ENCODE measurements at regions not wholly inside any gene's neighbourhood (a gene's known extent, or its start where the extent isn't known, plus 50 kb on each side); places are given as distances from the start of the nearest gene placed in this dataset.

GRCh38 chr18:66826211-66826610 lies 222.3 kb upstream of the CDH19 start:
- no peak for TF ChIP-seq CTCF (IDR thresholded peaks at IDR 0.05; ENCODE audit: extremely low read depth, low read depth, low read length)
- no peaks in the 10 kb centered on the region for H3K79me2 ChIP-seq (ENCODE audit: insufficient read depth, low read length)
- H3K9me3 ChIP-seq (ENCODE audit: low read depth, low read length) = peaks cover 4% of the 10 kb centered on the region
- H4K20me1 ChIP-seq (ENCODE audit: insufficient read depth, low read length) = no peaks in the 10 kb centered on the region
- DNase-seq (ENCODE audit: insufficient read length, low spot score, missing footprints) = no peak
- no peaks in the 10 kb centered on the region for H3K4me1 ChIP-seq (ENCODE audit: insufficient read depth, low read length)
- H3K27me3 ChIP-seq (ENCODE audit: insufficient read depth, low read length) = no peaks in the 10 kb centered on the region
- H3K36me3 ChIP-seq (ENCODE audit: insufficient read depth, low read length) = no peaks in the 10 kb centered on the region
- no peak overlapping the region for H3K4me2 ChIP-seq (ENCODE audit: insufficient read depth, low read length)
- no peak overlapping the region for H3K4me3 ChIP-seq (ENCODE audit: insufficient read depth, low read length)
- H2AFZ ChIP-seq (ENCODE audit: low read length) = no peak overlapping the region
- no peak overlapping the region for H3K27ac ChIP-seq (ENCODE audit: low read depth, low read length)

GRCh38 chr18:66825347-66825746 lies 221.5 kb upstream of the CDH19 start:
- Histone ChIP-seq H3K27me3 (ENCODE audit: insufficient read depth, low read length) (no peaks in the 10 kb centered on the region), H3K9me3 (ENCODE audit: low read depth, low read length) (peaks cover 1% of the 10 kb centered on the region), H4K20me1 (ENCODE audit: insufficient read depth, low read length) (no peaks in the 10 kb centered on the region), H3K4me2 (ENCODE audit: insufficient read depth, low read length) (no peak overlapping the region), H2AFZ (ENCODE audit: low read length) (no peak overlapping the region), H3K79me2 (ENCODE audit: insufficient read depth, low read length) (no peaks in the 10 kb centered on the region), H3K4me1 (ENCODE audit: insufficient read depth, low read length) (no peaks in the 10 kb centered on the region), H3K4me3 (ENCODE audit: insufficient read depth, low read length) (no peak overlapping the region), H3K36me3 (ENCODE audit: insufficient read depth, low read length) (no peaks in the 10 kb centered on the region), H3K27ac (ENCODE audit: low read depth, low read length) (no peak overlapping the region)
- no peak for DNase-seq (ENCODE audit: insufficient read length, low spot score, missing footprints)
- no peak for TF ChIP-seq CTCF (IDR thresholded peaks at IDR 0.05; ENCODE audit: extremely low read depth, low read depth, low read length)

GRCh38 chr18:66819235-66819634 lies 215.3 kb upstream of the CDH19 start:
- no peaks in the 10 kb centered on the region for H4K20me1 ChIP-seq (ENCODE audit: insufficient read depth, low read length)
- no peaks in the 10 kb centered on the region for H3K27me3 ChIP-seq (ENCODE audit: insufficient read depth, low read length)
- no peaks in the 10 kb centered on the region for H3K36me3 ChIP-seq (ENCODE audit: insufficient read depth, low read length)
- H2AFZ ChIP-seq (ENCODE audit: low read length) = no peak overlapping the region
- H3K4me3 ChIP-seq (ENCODE audit: insufficient read depth, low read length) = no peak overlapping the region
- no peaks in the 10 kb centered on the region for H3K79me2 ChIP-seq (ENCODE audit: insufficient read depth, low read length)
- no peak overlapping the region for H3K27ac ChIP-seq (ENCODE audit: low read depth, low read length)
- DNase-seq (ENCODE audit: insufficient read length, low spot score, missing footprints) = no peak
- no peak for TF ChIP-seq CTCF (IDR thresholded peaks at IDR 0.05; ENCODE audit: extremely low read depth, low read depth, low read length)
- peaks cover 3% of the 10 kb centered on the region for H3K9me3 ChIP-seq (ENCODE audit: low read depth, low read length)
- no peak overlapping the region for H3K4me2 ChIP-seq (ENCODE audit: insufficient read depth, low read length)
- H3K4me1 ChIP-seq (ENCODE audit: insufficient read depth, low read length) = no peaks in the 10 kb centered on the region

GRCh38 chr18:66813138-66813537 lies 209.2 kb upstream of the CDH19 start:
- Histone ChIP-seq H3K4me3 (ENCODE audit: insufficient read depth, low read length) (no peak overlapping the region), H2AFZ (ENCODE audit: low read length) (no peak overlapping the region), H3K9me3 (ENCODE audit: low read depth, low read length) (peaks cover 2% of the 10 kb centered on the region), H3K79me2 (ENCODE audit: insufficient read depth, low read length) (no peaks in the 10 kb centered on the region), H3K27me3 (ENCODE audit: insufficient read depth, low read length) (no peaks in the 10 kb centered on the region), H3K27ac (ENCODE audit: low read depth, low read length) (no peak overlapping the region), H3K4me2 (ENCODE audit: insufficient read depth, low read length) (no peak overlapping the region), H3K4me1 (ENCODE audit: insufficient read depth, low read length) (no peaks in the 10 kb centered on the region), H3K36me3 (ENCODE audit: insufficient read depth, low read length) (no peaks in the 10 kb centered on the region), H4K20me1 (ENCODE audit: insufficient read depth, low read length) (no peaks in the 10 kb centered on the region)
- no peak for TF ChIP-seq CTCF (IDR thresholded peaks at IDR 0.05; ENCODE audit: extremely low read depth, low read depth, low read length)
- DNase-seq (ENCODE audit: insufficient read length, low spot score, missing footprints) = no peak
